ENCODE measurements at regions not wholly inside any gene's neighbourhood (a gene's known extent, or its start where the extent isn't known, plus 50 kb on each side); places are given as distances from the start of the nearest gene placed in this dataset.

DNA sequence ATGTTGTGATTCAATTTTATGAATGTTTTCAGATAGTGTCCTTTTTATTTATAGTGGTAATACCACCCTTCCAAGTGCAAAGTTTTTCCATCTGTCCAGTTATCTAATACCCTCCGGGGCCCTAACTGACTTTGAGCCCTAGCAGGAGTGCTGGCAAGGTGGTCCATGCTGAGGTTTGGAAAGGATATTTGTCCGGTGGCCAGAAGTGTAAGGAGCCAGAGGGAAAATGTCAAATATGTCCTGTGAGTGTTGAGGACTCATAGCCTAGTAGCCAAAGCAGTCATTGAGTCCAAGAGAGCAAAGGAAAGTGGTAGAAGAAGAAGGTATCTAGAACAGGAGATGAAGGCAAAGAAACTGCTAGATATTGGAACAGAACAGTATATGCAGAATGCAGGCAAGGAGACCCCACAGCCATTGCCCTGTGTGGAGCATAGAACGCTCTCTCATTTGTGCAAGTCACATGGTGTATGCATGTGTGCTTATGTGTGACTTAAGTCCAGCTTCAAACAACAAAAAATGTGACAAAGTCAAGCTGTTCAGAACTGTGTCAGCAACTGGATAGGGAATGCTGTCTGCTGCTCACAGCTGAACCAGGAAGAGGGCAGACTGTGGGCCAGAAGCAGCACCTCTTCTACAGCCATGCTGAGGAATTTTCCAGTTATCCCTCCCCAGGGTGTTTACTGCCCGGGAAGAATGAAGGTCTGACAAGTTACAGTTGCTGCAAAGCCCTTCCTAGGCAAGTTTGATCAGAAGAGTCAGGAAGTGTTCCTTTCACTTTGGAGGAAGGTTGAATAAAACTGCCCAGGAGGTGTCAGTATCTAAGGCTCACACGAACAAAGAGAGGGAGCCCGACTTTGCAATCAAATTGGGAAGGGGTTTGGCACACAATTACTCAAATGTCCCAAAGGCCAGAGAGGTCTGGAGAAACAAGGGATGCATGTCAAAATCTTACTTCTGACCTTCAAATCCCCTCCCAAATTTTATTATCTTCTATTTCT is 463.3 kb upstream of the DMAC1 start:
- H3K4me2 ChIP-seq: no peak overlapping the region
- TF ChIP-seq EZH2 (IDR thresholded peaks at IDR 0.05): no peak
- no peak for TF ChIP-seq EZH2phosphoT487 (IDR thresholded peaks at IDR 0.05)
- TF ChIP-seq, protein P1, sequence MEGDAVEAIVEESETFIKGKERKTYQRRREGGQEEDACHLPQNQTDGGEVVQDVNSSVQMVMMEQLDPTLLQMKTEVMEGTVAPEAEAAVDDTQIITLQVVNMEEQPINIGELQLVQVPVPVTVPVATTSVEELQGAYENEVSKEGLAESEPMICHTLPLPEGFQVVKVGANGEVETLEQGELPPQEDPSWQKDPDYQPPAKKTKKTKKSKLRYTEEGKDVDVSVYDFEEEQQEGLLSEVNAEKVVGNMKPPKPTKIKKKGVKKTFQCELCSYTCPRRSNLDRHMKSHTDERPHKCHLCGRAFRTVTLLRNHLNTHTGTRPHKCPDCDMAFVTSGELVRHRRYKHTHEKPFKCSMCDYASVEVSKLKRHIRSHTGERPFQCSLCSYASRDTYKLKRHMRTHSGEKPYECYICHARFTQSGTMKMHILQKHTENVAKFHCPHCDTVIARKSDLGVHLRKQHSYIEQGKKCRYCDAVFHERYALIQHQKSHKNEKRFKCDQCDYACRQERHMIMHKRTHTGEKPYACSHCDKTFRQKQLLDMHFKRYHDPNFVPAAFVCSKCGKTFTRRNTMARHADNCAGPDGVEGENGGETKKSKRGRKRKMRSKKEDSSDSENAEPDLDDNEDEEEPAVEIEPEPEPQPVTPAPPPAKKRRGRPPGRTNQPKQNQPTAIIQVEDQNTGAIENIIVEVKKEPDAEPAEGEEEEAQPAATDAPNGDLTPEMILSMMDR (IDR thresholded peaks at IDR 0.05): no peak
- Mint-ChIP-seq H3K4me3 (no peak overlapping the region), H3K27me3 (ENCODE audit: insufficient read depth, low read depth) (peaks cover 3% of the 10 kb centered on the region), H3K4me1 (peaks cover 23% of the 10 kb centered on the region), H3K36me3 (no peaks in the 10 kb centered on the region), H3K27ac (no peak overlapping the region), H3K9me3 (no peaks in the 10 kb centered on the region)
- no peak overlapping the region for H3K9ac ChIP-seq
- H2AFZ ChIP-seq (replicated peaks): peak overlapping the region; percentile 86
- H3K9me3 ChIP-seq (ENCODE audit: low read depth): no peaks in the 10 kb centered on the region
- H3K4me1 ChIP-seq: peaks cover 18% of the 10 kb centered on the region
- H3K27ac ChIP-seq: no peak overlapping the region
- H3K79me2 ChIP-seq (ENCODE audit: low read depth): no peaks in the 10 kb centered on the region
- peaks cover 5% of the 10 kb centered on the region for H3F3A ChIP-seq (ENCODE audit: low read depth)
- DNase-seq (ENCODE audit: low spot score): peak; percentile 25
- H4K20me1 ChIP-seq (ENCODE audit: low read depth): no peaks in the 10 kb centered on the region
- H3K36me3 ChIP-seq: no peaks in the 10 kb centered on the region
- H3K4me3 ChIP-seq: no peak overlapping the region
- H3K27me3 ChIP-seq: no peaks in the 10 kb centered on the region

DNA sequence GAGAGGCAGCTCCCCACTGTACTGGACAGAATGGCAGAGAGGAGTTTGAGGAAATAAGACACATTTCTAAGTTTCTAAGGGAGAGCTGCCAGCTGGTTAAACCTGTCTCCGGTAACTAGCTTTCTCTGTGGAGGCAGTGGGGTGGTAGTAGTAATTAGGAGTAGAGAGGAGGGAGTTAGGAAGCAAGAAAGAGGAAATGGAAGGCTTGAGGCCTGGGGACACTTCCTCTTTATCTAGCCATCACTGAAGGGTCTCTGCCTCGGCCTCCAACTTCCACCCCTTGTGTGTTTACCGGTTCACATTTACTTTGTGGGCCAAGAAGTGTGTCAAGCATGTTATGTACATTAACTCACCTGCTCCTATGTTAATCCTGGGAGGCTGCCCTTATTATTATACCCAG is 462.2 kb upstream of the DMAC1 start:
- Mint-ChIP-seq H3K36me3 (no peaks in the 10 kb centered on the region), H3K27me3 (ENCODE audit: insufficient read depth, low read depth) (peaks cover 3% of the 10 kb centered on the region), H3K9me3 (no peaks in the 10 kb centered on the region), H3K27ac (no peak overlapping the region), H3K4me1 (peaks cover 23% of the 10 kb centered on the region), H3K4me3 (no peak overlapping the region)
- H4K20me1 ChIP-seq (ENCODE audit: low read depth): no peaks in the 10 kb centered on the region
- peaks cover 5% of the 10 kb centered on the region for H3F3A ChIP-seq (ENCODE audit: low read depth)
- H3K4me2 ChIP-seq: no peak overlapping the region
- H3K4me3 ChIP-seq: no peak overlapping the region
- TF ChIP-seq, protein P1 (IDR thresholded peaks at IDR 0.05): no peak
- TF ChIP-seq EZH2phosphoT487 (IDR thresholded peaks at IDR 0.05) (no peak), EZH2 (IDR thresholded peaks at IDR 0.05) (no peak)
- H3K27ac ChIP-seq: no peak overlapping the region
- no peaks in the 10 kb centered on the region for H3K36me3 ChIP-seq
- peaks cover 18% of the 10 kb centered on the region for H3K4me1 ChIP-seq
- no peaks in the 10 kb centered on the region for H3K79me2 ChIP-seq (ENCODE audit: low read depth)
- no peak overlapping the region for H2AFZ ChIP-seq (replicated peaks)
- H3K27me3 ChIP-seq: no peaks in the 10 kb centered on the region
- H3K9ac ChIP-seq: no peak overlapping the region
- no peak for DNase-seq (ENCODE audit: low spot score)
- H3K9me3 ChIP-seq (ENCODE audit: low read depth): no peaks in the 10 kb centered on the region

DNA sequence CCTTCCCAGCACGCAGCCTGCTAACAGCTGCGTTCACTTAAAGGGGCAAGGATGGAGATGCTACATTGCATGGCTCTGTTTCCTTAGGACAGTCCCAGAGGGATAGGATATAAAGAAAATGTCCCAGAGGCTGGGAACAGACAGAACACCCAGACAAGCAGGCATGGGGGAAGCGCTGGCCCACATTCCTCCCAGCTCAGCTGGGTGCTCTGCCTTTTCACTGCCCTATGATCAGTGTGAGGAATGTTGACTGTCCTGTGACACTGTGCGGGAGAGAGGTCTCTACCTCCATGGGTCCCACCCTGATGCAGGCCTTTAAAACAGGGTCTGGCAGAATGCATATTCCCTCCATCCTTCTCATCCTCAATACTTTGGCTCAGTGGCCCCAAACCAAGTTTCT is 459.4 kb upstream of the DMAC1 start:
- Mint-ChIP-seq H3K27me3 (ENCODE audit: insufficient read depth, low read depth) (peaks cover 3% of the 10 kb centered on the region), H3K4me1 (peaks cover 19% of the 10 kb centered on the region), H3K4me3 (no peak overlapping the region), H3K36me3 (no peaks in the 10 kb centered on the region), H3K27ac (no peak overlapping the region), H3K9me3 (no peaks in the 10 kb centered on the region)
- Histone ChIP-seq H3K36me3 (no peaks in the 10 kb centered on the region), H3K4me2 (no peak overlapping the region), H3K79me2 (ENCODE audit: low read depth) (no peaks in the 10 kb centered on the region), H3K4me3 (no peak overlapping the region), H3K4me1 (peaks cover 18% of the 10 kb centered on the region), H2AFZ (replicated peaks) (peak overlapping the region; percentile 40), H3F3A (ENCODE audit: low read depth) (peaks cover 5% of the 10 kb centered on the region), H3K9me3 (ENCODE audit: low read depth) (no peaks in the 10 kb centered on the region), H3K27me3 (no peaks in the 10 kb centered on the region), H4K20me1 (ENCODE audit: low read depth) (no peaks in the 10 kb centered on the region), H3K9ac (no peak overlapping the region), H3K27ac (no peak overlapping the region)
- no peak for TF ChIP-seq EZH2 (IDR thresholded peaks at IDR 0.05)
- no peak for TF ChIP-seq EZH2phosphoT487 (IDR thresholded peaks at IDR 0.05)
- TF ChIP-seq, protein P1 (IDR thresholded peaks at IDR 0.05): no peak
- DNase-seq (ENCODE audit: low spot score): peak; percentile 47
